ENCODE measurements at regions not wholly inside any gene's neighbourhood (a gene's known extent, or its start where the extent isn't known, plus 50 kb on each side); places are given as distances from the start of the nearest gene placed in this dataset.

- no peak for DNase-seq
Observed at GRCh38 chr22:26897384-26897783, 240.0 kb downstream of the MIAT start.

DNA sequence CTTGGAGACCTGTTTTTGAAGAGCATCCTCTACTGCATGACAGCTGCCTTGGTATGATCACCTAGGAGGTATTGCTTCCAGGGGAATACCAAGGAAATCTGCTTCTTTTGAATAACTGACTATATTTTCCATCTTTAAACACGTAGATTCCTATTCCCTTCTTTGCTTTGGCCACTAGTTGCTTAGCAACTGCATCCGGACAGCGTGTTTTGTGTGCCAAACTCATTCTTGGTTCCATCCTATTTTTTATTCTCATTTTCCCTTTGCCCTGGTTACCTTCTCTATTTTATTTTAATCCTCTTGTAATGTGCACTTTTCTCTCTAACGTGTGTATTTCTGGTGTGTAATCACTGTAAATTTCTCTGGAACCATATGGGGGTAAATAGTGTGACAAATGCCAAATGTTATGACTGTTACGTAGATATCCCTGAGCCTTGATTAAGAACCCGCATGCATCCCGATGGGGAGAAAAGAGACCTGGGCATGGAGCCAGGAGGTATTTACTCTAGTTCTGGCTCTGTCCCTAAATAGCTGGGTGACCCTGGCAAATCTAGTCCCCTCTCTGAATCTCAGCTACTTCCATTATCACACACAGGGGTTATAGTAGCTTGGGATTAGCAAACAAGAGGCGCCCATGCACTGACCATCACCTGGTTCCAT, 241.7 kb downstream of the MIAT start:
- no peak for DNase-seq

GRCh38 chr22:26900787-26901186, 243.4 kb downstream of the MIAT start:
- no peak for DNase-seq

DNA sequence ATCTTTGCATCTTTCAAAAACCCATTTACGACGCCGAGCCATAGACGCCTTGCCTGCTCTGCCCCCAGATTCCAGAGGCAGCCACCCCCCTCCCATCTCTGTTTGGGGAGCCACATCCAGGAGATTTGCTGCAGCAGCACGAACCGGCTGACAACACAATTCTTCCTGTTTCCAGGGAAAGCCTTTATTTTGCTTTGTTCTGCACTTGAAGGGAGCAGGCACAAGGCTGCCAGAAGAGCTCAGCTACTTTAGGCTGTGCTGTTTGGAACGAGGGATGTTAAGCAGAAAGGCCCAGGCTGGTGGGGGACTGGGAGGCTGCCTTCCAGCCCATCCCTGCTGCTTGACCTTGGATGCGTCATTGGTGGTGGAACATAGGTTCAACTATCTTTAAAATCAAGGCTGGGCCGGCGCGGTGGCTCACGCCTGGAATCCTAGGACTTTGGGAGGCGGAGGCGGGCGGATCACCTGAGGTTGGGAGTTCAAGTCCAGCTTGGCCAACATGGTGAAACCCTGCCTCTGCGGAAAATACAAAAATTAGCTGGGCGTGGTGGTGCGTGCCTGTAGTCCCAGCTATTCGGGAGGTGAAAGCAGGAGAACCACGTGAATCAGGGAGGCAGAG, 243.9 kb downstream of the MIAT start:
- no peak for DNase-seq

GRCh38 chr22:26902401-26903029, 245.1 kb downstream of the MIAT start:
- no peak for DNase-seq

- DNase-seq: no peak
Observed at GRCh38 chr22:26903030-26903856, 245.9 kb downstream of the MIAT start.

- no peak for DNase-seq
Observed at GRCh38 chr22:26904483-26904882, 247.1 kb downstream of the MIAT start.

GRCh38 chr22:26905076-26905475, 247.7 kb downstream of the MIAT start:
- no peak for DNase-seq

DNA sequence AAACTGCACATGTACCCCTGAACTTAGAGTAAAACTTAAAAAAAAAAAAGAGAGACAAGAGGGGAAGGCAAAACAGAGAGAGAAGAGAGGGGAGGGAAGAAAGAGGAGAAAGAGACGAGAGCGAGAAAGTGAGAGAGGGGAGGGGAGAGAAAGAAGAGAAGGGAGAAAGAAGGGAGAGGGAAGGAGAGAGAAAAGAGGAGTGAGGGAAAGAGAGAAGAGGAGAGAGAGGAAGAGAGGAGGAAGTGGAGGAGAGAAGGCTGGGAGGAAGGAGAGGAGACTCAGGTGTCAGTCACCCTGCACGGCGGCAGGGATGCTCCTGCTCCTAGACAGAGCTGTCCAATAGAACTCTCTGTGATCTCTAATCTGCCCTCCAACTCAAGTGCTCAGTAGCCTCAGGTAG, 248.3 kb downstream of the MIAT start:
- DNase-seq: no peak

GRCh38 chr22:26906464-26906863, 249.1 kb downstream of the MIAT start:
- no peak for DNase-seq

GRCh38 chr22:26907366-26907765, 250.0 kb downstream of the MIAT start:
- DNase-seq: no peak

DNA sequence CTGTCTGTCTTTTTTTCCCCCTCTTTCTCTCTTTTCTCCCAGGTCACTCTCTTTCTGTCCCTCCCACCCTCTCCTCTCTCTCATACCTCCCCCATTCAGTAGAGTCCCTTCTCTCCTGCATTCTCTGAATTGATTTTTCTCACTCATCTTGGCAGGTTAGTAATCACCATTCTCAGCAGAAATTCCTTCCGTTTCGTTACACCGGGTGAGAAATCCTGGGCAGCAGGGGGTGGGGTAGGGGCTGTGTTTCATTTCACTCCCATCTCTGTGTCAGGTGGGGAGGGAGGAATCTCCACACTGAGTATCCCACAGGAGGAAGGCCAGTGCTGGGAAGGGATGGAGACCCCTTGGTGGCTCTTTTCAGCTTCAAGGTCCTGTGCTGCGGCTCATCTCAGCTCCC, 253.5 kb downstream of the MIAT start:
- no peak for DNase-seq

- DNase-seq: no peak
Observed at GRCh38 chr22:26912655-26913345, 255.4 kb downstream of the MIAT start.

DNA sequence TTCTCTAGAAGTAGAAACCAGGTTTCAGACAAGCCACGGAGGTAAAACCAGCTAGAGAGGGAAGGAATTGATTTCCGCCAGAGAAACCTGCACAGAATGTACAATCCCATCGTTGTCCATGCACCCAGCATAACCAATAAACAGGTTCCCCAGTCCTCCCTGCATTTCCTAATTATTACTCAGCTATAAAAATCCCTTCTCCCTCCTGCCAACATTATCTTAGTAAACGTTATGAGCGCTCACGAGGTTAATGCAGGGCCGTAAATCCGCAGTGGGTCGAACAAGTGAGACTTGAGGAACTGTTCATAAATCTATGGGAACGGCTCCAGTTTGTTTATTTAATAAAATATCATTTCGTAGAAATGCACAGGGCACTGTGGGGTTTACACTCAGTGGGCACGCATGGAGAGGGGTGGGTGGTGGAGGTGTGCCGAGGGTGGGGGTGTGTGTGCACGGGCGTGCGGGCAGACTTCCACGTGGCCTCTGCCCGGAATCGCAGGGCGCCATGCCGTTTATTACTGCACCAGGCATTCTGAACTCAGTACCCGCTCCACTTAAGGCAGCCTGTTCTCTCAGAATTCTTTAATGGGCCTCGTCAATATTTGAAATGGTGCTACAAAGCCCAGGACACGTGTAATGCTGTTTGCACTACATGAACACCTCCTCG, 257.3 kb downstream of the MIAT start:
- DNase-seq: no peak

DNA sequence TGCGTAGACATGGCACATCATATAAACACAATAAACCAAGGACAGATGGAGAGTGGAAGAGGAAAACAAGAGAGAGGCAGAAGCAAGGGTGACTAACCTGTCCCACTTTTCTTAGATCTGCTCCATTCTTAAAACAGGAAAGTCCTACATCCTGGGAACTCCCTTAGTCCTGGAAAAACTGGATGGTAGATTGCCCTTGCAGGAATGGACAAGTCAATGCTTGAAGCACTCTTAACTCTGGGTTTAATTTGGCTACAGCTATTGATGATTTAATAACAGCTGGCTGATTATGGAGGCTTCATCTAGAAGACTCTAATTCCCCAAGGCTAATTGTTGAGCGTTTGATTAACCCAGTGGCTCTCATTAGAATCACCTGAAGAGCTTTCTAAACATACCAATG, 258.8 kb downstream of the MIAT start:
- no peak for DNase-seq

GRCh38 chr22:26918226-26918625, 260.8 kb downstream of the MIAT start:
- no peak for DNase-seq

GRCh38 chr22:26921726-26922125, 264.3 kb downstream of the MIAT start:
- no peak for DNase-seq

DNA sequence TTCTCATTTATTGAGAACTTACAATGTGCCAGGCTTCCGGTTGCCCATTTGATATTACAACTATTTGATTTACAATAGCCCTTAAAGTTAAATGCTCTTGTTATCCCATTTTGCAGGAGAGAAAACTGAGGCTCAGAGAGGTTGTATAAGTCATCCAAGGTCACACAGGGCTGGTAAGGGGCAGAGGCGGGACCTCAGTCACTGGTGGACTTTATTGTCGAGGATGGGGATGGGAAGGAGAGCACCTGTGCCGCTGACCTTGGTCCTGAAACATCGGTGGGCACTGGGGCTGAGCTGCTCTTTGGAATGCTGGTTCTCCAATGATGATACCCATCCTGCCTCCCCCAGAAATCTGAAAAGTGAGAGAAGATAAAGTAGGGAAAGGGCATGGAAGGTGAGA, 265.4 kb downstream of the MIAT start:
- DNase-seq: no peak

GRCh38 chr22:26923531-26923930, 266.1 kb downstream of the MIAT start:
- DNase-seq: no peak

GRCh38 chr22:26927821-26928220, 270.4 kb downstream of the MIAT start:
- DNase-seq: no peak

DNA sequence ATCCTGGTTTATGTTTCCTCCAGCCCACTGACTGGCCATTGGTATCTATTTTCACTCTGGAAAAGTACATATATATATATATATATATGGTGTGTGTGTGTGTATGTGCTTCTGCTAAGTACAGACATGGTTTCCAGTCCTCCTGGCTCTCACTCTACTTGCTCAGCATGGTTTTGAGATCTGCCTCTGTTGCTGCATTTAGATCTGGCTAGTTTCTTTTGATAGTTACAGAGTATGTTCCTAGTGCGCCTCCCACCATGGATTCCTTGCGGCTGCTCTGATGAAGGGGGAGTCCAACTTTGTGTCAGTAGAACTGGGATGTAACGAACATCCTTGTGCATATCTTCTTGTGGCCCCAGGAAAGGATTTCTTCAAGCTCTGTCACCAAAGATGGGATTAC, 274.1 kb downstream of the MIAT start:
- no peak for DNase-seq

DNA sequence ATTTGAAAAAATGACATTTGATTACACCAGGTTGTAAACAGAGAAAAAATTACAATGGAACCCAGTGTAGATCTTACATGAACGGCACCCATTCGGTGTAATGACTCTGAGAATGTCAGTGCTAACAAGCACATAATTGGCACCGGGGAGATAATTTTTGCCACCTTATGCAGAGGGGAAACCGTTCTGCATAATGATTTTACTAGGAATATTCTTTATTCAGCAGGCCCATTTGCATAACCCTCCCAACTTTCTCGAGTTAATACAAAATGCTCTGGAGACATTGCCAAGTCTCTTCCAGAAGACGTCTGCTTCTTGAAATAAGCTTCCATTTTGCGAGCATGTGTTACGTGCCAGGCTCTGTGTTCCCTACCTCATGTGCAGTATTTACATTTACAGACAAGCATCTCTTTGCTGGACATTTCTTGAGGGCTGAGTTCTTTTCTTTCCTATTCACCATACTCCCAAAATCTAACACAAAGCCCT, 275.8 kb downstream of the MIAT start:
- DNase-seq: no peak
